Left lung (tissue), 4 donors: ENCODE measurements at regions not wholly inside any gene's neighbourhood (a gene's known extent, or its start where the extent isn't known, plus 50 kb on each side); places are given as distances from the start of the nearest gene placed in this dataset.

ENCODE experiments used
- ATAC-seq: fragments of 200-7000 bp; cut with Tn5 transposase; one replicate; pipeline ENCODE4 v1.9.1; 2020; ENCODE audit warnings: moderate library complexity
- DNase-seq, 4 donors: peaks; one replicate each; pipeline ENCODE4 v3.0.0-alpha.2; 2013 to 2020
- H3K27ac ChIP-seq, 2 donors: fragments of 200-600 bp; sonication (generic) in 1 of 2; one replicate each; pipeline versions ENCODE4 v1.5.0 to v1.8.0; 2020 to 2021
- H3K27me3 ChIP-seq, 2 donors: fragments of 200-600 bp; sonication (generic) in 1 of 2; one replicate each; pipeline versions ENCODE4 v1.5.0 to v1.8.0; 2020 to 2021
- H3K36me3 ChIP-seq, 2 donors: fragments of 200-600 bp; sonication (generic) in 1 of 2; one replicate each; pipeline versions ENCODE4 v1.5.0 to v1.8.0; 2020 to 2021
- H3K4me1 ChIP-seq, 2 donors: fragments of 200-600 bp; one replicate each; pipeline ENCODE4 v1.8.0; 2021
- H3K4me3 ChIP-seq, 2 donors: fragments of 200-600 bp; sonication (generic) in 1 of 2; one replicate each; pipeline versions ENCODE4 v1.5.0 to v1.8.0; 2020 to 2021; ENCODE audit warnings: mild to moderate bottlenecking in 1 of 2
- H3K9me3 ChIP-seq, 2 donors: fragments of 200-600 bp; sonication (generic) in 1 of 2; one replicate each; pipeline versions ENCODE4 v1.5.0 to v1.8.0; 2020 to 2021
- CTCF ChIP-seq, 2 donors: fragments of 200-600 bp; sonication (generic) in 1 of 2; IDR thresholded peaks; one replicate each; pipeline versions ENCODE4 v1.5.0 to v1.8.0; 2021; ENCODE audit warnings: antibody characterized with exemption in 2 of 2
- intact Hi-C, 2 donors: fragments of 100-400 bp; cut with DNase I; formaldehyde crosslinking; loops; one replicate each; pipeline versions ENCODE4 v1.11.2 to v1.14.2; 2022
- donor health status: DM: no; HTN: yes; CAD: no.
- donor health status: DM: no; HTN: no; CAD: no.

GRCh38 chr12:95397571-95397970 is 76.4 kb upstream of the METAP2 start:
- Histone ChIP-seq H3K4me1 (no peaks in the 10 kb centered on the region), H3K4me3 (no peak overlapping the region), H3K27ac (no peak overlapping the region), H3K36me3 (no peaks in the 10 kb centered on the region), H3K27me3 (peaks cover 0 to 7% of the 10 kb centered on the region in 2 donors), H3K9me3 (peaks cover 0 to 8% of the 10 kb centered on the region in 2 donors)
- TF ChIP-seq CTCF (IDR thresholded peaks at IDR 0.05), result no peak
- intact Hi-C loops, result no loop called here
- DNase-seq (no peak), ATAC-seq (no peak)

- intact Hi-C loops, result no loop called here
Measured at GRCh38 chr12:95402096-95402495, 71.9 kb upstream of the METAP2 start.

GRCh38 chr12:95408201-95408600 is 65.8 kb upstream of the METAP2 start:
- Histone ChIP-seq H3K27ac (no peak overlapping the region), H3K36me3 (no peaks in the 10 kb centered on the region), H3K4me1 (no peaks in the 10 kb centered on the region), H3K27me3 (no peaks in the 10 kb centered on the region), H3K9me3 (no peaks in the 10 kb centered on the region), H3K4me3 (no peak overlapping the region)
- TF ChIP-seq CTCF (IDR thresholded peaks at IDR 0.05), result no peak
- intact Hi-C loops, result no loop called here
- ATAC-seq, result no peak
- no peak for DNase-seq

More at GRCh38 chr12:95402096-95402495, 71.9 kb upstream of the METAP2 start:
- H3K27ac ChIP-seq, result no peak overlapping the region
- no peaks in the 10 kb centered on the region for H3K36me3 ChIP-seq
- ATAC-seq, result no peak
- H3K9me3 ChIP-seq, result no peaks in the 10 kb centered on the region
- TF ChIP-seq CTCF (IDR thresholded peaks at IDR 0.05), result no peak
- DNase-seq, result no peak
- no peaks in the 10 kb centered on the region for H3K4me1 ChIP-seq
- H3K27me3 ChIP-seq, result peaks cover 0 to 7% of the 10 kb centered on the region in 2 donors
- no peak overlapping the region for H3K4me3 ChIP-seq

GRCh38 chr12:95411057-95411456 is 62.9 kb upstream of the METAP2 start:
- DNase-seq (no peak), ATAC-seq (peak; percentile 58)
- Histone ChIP-seq H3K36me3 (no peaks in the 10 kb centered on the region), H3K9me3 (no peaks in the 10 kb centered on the region), H3K27me3 (no peaks in the 10 kb centered on the region), H3K4me3 (no peak overlapping the region), H3K27ac (no peak overlapping the region), H3K4me1 (no peaks in the 10 kb centered on the region)
- no peak for TF ChIP-seq CTCF (IDR thresholded peaks at IDR 0.05)
- intact Hi-C loops, result no loop called here

- Histone ChIP-seq H3K27ac (no peak overlapping the region), H3K9me3 (no peaks in the 10 kb centered on the region), H3K36me3 (no peaks in the 10 kb centered on the region), H3K4me3 (no peak overlapping the region), H3K27me3 (no peaks in the 10 kb centered on the region), H3K4me1 (no peaks in the 10 kb centered on the region)
- ATAC-seq (no peak), DNase-seq (no peak)
- intact Hi-C loops, result no loop called here
- no peak for TF ChIP-seq CTCF (IDR thresholded peaks at IDR 0.05)
Measured at GRCh38 chr12:95411466-95411865, 62.5 kb upstream of the METAP2 start.
